Caco-2 (cell line): ENCODE measurements at regions not wholly inside any gene's neighbourhood (a gene's known extent, or its start where the extent isn't known, plus 50 kb on each side); places are given as distances from the start of the nearest gene placed in this dataset.

Experiments used
- BruUV-seq: library from RNA; stranded (reverse); fragments of 400-500 nt; replicated peaks from 2 replicates; lab custom pipeline; 2021; lab: Mats Ljungman, UMichigan
- CTCF ChIA-PET: fragments of 300-600 bp; sonication (Branson Sonifier 250); formaldehyde crosslinking; loops from one replicate; lab custom pipeline; 2022; ENCODE audit warnings: antibody characterized with exemption; lab: Charles Lee
- POLR2A ChIA-PET: fragments of 300-600 bp; sonication (Branson Sonifier 250); formaldehyde crosslinking; loops from one replicate; lab custom pipeline; 2022; ENCODE audit warnings: antibody characterized with exemption; lab: Charles Lee
- DNase-seq, 2 experiments: peaks; one replicate each; pipeline versions ENCODE4 v3.0.0 to v3.0.0-alpha.2; 2020 to 2022
- H3K27me3 ChIP-seq: replicated peaks from 2 replicates; pipeline ENCODE4 v1.6.0; 2011; ENCODE audit warnings: low read length; ENCODE audit not compliant: control insufficient read depth, insufficient read depth
- H3K36me3 ChIP-seq: 2 replicates; pipeline ENCODE4 v1.5.1; 2011; ENCODE audit warnings: low read length; ENCODE audit not compliant: control insufficient read depth, insufficient read depth
- H3K4me1 ChIP-seq: fragments of 250-450 bp; sonication (Bioruptor Pico); 2 replicates; pipeline ENCODE4 v1.5.1; 2020; ENCODE audit warnings: mild to moderate bottlenecking
- H3K4me3 ChIP-seq: 2 replicates; pipeline ENCODE4 v1.5.1; 2011; ENCODE audit warnings: low read depth, mild to moderate bottlenecking, control low read depth, low read length
- H3K9me3 ChIP-seq: fragments of 250-450 bp; sonication (Bioruptor Pico); 2 replicates; pipeline ENCODE4 v1.5.1; 2020; ENCODE audit warnings: mild to moderate bottlenecking, moderate library complexity
- H3K27ac Mint-ChIP-seq: one replicate; pipeline ENCODE4 v1.8.0; 2022; ENCODE audit warnings: mixed read lengths; ENCODE audit not compliant: unreplicated experiment
- H3K27me3 Mint-ChIP-seq: one replicate; pipeline ENCODE4 v1.8.0; 2022; ENCODE audit warnings: mixed read lengths; ENCODE audit not compliant: insufficient read depth, unreplicated experiment
- H3K36me3 Mint-ChIP-seq: one replicate; pipeline ENCODE4 v1.8.0; 2022; ENCODE audit warnings: mild to moderate bottlenecking, mixed read lengths; ENCODE audit not compliant: insufficient read depth, unreplicated experiment
- H3K4me1 Mint-ChIP-seq: one replicate; pipeline ENCODE4 v1.8.0; 2022; ENCODE audit warnings: low read depth, mixed read lengths; ENCODE audit not compliant: unreplicated experiment
- H3K4me3 Mint-ChIP-seq: one replicate; pipeline ENCODE4 v1.8.0; 2022; ENCODE audit warnings: mild to moderate bottlenecking, moderate library complexity, mixed read lengths; ENCODE audit not compliant: unreplicated experiment
- H3K9me3 Mint-ChIP-seq: one replicate; pipeline ENCODE4 v1.8.0; 2022; ENCODE audit warnings: mixed read lengths; ENCODE audit not compliant: unreplicated experiment
- CTCF ChIP-seq, 2 experiments: fragments of 200-600 bp in 1 of 2; IDR thresholded peaks; 1 replicate in 1 of 2; 2 replicates in 1 of 2; pipeline versions ENCODE4 v1.5.1 to v1.8.0; 2011 to 2022; ENCODE audit warnings: antibody characterized with exemption in 1 of 2, control low read depth in 1 of 2, inconsistent platforms in 1 of 2, low read depth in 1 of 2, low read length in 1 of 2, mild to moderate bottlenecking in 1 of 2, moderate library complexity in 1 of 2; ENCODE audit not compliant: insufficient read depth in 1 of 2, severe bottlenecking in 1 of 2, unreplicated experiment in 1 of 2
- intact Hi-C: fragments of 100-400 bp; cut with micrococcal nuclease; formaldehyde crosslinking; loops from one replicate; pipeline ENCODE4 v1.10.0; 2022; ENCODE audit not compliant: unreplicated experiment

GRCh38 chr17:14011036-14011692 lies 58.1 kb upstream of the COX10 start:
- Mint-ChIP-seq H3K9me3 (no peaks in the 10 kb centered on the region), H3K4me1 (no peaks in the 10 kb centered on the region), H3K27me3 (no peaks in the 10 kb centered on the region), H3K27ac (no peak overlapping the region), H3K4me3 (no peak overlapping the region), H3K36me3 (no peaks in the 10 kb centered on the region)
- DNase-seq = no peak
- intact Hi-C loops = no loop called here
- CTCF ChIA-PET = no interaction called here
- Histone ChIP-seq H3K4me3 (no peak overlapping the region), H3K9me3 (no peaks in the 10 kb centered on the region), H3K36me3 (no peaks in the 10 kb centered on the region), H3K4me1 (no peaks in the 10 kb centered on the region), H3K27me3 (no peaks in the 10 kb centered on the region)
- no peak for TF ChIP-seq CTCF (IDR thresholded peaks at IDR 0.05; ENCODE audit: insufficient read depth in 1 of 2, low read depth in 1 of 2, low read length in 1 of 2, severe bottlenecking in 1 of 2, unreplicated experiment in 1 of 2)
- POLR2A ChIA-PET = no interaction called here
- BruUV-seq = no TSS peak

- BruUV-seq = no TSS peak
- H3K4me1 Mint-ChIP-seq = no peaks in the 10 kb centered on the region
- no peaks in the 10 kb centered on the region for H3K27me3 Mint-ChIP-seq
- Histone ChIP-seq H3K4me3 (no peak overlapping the region), H3K36me3 (no peaks in the 10 kb centered on the region), H3K27me3 (no peaks in the 10 kb centered on the region), H3K9me3 (no peaks in the 10 kb centered on the region), H3K4me1 (no peaks in the 10 kb centered on the region)
- no peak overlapping the region for H3K27ac Mint-ChIP-seq
- no peaks in the 10 kb centered on the region for H3K9me3 Mint-ChIP-seq
- intact Hi-C loops = no loop called here
- no peak for DNase-seq
- H3K4me3 Mint-ChIP-seq = no peak overlapping the region
- CTCF ChIA-PET = no interaction called here
- POLR2A ChIA-PET = no interaction called here
- TF ChIP-seq CTCF (IDR thresholded peaks at IDR 0.05; ENCODE audit: insufficient read depth in 1 of 2, low read depth in 1 of 2, low read length in 1 of 2, severe bottlenecking in 1 of 2, unreplicated experiment in 1 of 2) = no peak
- no peaks in the 10 kb centered on the region for H3K36me3 Mint-ChIP-seq
Measured at GRCh38 chr17:14011740-14012405, 57.4 kb upstream of the COX10 start.

GRCh38 chr17:14014657-14015056 lies 54.6 kb upstream of the COX10 start:
- no peaks in the 10 kb centered on the region for H3K4me1 ChIP-seq
- H3K9me3 ChIP-seq = no peaks in the 10 kb centered on the region
- no peak for TF ChIP-seq CTCF (IDR thresholded peaks at IDR 0.05; ENCODE audit: insufficient read depth in 1 of 2, low read depth in 1 of 2, low read length in 1 of 2, severe bottlenecking in 1 of 2, unreplicated experiment in 1 of 2)
- no peaks in the 10 kb centered on the region for H3K27me3 ChIP-seq
- POLR2A ChIA-PET = no interaction called here
- no peak overlapping the region for H3K4me3 ChIP-seq
- no peak overlapping the region for H3K4me3 Mint-ChIP-seq
- H3K36me3 ChIP-seq = no peaks in the 10 kb centered on the region
- H3K36me3 Mint-ChIP-seq = no peaks in the 10 kb centered on the region
- no peaks in the 10 kb centered on the region for H3K27me3 Mint-ChIP-seq
- CTCF ChIA-PET = no interaction called here
- no peak overlapping the region for H3K27ac Mint-ChIP-seq
- BruUV-seq = no TSS peak
- intact Hi-C loops = no loop called here
- H3K4me1 Mint-ChIP-seq = no peaks in the 10 kb centered on the region
- no peak for DNase-seq
- H3K9me3 Mint-ChIP-seq = no peaks in the 10 kb centered on the region
